ENCODE measurements at regions not wholly inside any gene's neighbourhood (a gene's known extent, or its start where the extent isn't known, plus 50 kb on each side); places are given as distances from the start of the nearest gene placed in this dataset.
"Not testable (repeated sequence)": the region's sequence is repeated elsewhere in the genome, so short reads cannot be mapped to it uniquely, and the experiment has no call there.

DNA sequence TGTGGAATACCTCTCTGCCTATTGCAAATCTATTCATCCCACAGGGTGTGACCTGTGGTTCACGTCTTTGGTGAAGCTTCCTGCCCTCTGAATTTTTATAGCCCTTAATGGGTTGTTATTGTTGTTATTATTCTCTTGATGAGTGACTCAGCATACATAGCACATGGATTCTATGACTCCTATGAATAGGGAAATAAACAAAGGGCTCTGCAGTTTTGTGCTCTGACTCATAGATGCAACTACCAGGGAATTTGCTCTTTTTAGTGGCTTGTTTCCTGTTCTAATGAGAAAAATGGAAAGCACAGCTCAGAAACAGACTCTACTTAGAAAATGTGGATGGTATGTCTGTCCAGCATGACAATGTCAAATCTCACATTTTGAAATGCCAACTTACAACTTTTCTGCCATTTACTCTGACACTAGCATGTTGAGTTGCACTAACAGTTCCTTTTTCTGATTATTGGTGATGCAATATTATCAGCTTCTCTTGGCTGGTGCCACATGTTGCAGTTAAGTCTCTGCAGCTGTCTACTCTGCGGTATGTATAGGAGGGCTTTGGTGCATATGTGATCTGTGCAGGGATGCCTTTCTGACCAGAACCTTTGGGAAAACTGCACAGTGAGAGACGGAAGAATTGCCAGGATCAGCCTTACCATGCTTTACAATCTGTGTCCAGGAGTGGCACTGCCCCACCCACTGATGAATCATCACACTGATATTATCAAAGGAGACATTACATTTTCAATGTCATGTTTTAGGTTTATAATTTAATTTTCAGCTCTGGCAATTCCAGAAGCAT, 996.4 kb upstream of the WWC1 start:
- DNase-seq (ENCODE audit: low spot score), result peak; percentile 88

DNA sequence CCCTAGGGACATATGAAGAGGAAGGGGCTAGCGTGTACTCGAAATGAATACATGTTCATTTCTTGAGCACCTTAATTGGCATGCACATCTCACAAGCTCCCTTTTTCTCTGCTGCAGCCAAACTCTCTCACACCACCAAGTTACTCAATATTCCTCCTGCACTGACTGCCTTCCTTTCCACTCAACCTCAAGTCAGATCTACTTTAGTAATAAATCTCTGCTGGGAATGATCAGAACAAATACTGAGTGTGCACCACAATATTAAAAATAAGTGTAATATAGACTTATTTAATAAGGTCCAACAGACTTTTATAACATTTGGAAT, 995.8 kb upstream of the WWC1 start:
- no peak for DNase-seq (ENCODE audit: low spot score)

DNA sequence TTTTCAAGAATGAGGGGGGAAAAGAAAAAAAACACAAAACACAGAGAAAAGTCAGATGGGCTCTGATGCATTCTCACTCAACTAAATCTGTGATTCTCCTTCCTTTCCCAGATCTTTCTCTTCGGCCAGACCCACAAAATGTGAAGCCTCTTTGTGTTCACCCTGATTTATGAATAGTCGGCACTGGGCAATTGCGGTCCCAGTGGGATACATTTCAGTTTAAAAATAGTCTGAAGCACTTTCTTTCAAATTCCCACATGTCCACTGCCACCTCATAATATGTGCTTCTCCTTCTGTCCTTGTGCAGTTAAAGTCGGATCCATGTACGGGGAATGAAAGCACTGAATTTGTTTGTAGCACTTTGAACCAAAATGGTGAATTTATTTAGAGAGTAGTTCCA, 995.4 kb upstream of the WWC1 start:
- peak; percentile 47 for DNase-seq (ENCODE audit: low spot score)

DNA sequence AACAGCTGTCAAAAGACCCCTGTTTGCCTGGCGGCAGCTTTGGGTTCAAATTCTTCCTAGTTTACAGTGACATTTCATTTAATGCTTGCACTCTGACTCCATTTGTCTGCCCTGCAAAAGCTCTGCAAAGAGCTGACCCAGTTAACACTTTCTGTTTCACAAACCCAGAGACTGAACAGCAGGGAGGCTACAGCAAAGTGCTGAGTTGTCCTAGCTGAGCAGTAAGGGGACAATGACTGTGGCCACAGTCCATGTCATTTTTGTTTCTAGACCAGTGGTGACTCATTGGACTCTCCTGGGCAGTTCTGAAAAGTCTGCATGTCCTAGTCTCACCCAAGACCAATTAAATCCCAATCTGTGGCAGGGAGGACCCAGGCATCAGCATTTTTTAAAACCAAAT, 994.8 kb upstream of the WWC1 start:
- DNase-seq (ENCODE audit: low spot score), result no peak

DNA sequence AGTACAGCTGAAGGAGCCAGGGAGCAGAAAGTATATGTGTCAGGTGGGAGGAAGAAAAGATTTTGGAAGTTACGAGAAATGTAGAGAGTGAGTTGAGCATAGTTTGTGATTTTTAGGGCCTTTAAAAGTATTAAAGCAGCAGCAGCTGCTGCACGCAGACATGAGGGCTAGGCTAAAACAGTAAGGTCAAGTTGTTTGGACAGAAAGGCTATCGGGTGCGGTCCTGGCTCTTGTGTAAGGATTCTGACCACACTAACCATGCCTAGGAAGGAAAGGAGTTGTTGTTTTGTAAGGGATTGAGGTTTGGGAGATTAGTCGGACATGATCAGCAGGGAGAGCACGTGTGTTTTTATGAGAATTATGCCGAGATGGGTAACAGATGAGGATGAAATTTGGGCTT, 991.6 kb upstream of the WWC1 start:
- DNase-seq (ENCODE audit: low spot score), result not testable (repeated sequence)

DNA sequence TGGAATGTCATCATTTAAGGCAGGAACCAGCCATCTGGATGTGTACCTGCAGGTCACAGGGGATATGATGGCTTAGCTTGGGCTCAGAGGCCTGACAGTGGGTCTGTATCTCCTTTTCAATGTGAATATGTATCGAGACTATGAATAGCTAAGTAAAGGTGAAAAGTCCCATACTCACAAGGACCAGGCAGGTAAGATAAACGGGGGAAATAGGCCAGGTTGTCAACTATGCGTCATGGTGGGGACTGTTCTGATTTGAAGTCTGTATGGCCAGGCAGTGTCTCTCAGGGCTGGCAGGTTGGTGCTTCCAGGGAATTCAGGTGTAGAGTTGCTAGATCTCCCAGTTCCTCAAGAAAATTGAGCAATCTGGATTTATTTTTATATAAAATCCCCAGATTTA, 987.9 kb upstream of the WWC1 start:
- no peak for DNase-seq (ENCODE audit: low spot score)

DNA sequence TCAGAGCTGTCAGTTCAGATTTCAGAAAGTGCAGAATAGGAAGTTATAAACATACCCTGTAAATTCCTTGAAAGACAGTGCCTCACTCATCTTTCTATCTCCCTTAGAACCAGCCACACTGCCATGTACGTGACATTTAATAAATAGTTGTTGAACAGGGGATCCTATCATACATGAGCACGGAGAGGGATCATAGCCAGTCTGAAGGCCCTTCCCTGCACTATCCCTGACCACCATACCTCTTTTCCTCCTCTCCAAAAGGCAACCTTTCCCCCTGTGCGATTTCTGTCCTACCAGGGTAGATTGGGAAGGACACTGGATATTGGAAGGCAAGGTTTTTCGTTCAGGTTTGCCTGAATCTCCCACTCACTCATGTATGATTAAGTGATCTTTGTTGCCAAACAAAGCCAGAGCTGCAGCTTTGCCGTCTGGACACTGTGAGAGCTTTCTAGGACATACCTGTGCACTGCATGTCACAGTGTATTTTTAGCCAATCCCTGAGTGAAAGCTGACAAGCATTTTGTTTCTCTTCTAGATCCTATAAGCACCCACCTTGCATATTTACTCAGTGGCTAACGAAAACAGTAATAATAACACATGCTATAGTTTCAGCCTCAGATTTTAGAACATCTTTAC, 986.5 kb upstream of the WWC1 start:
- no peak for DNase-seq (ENCODE audit: low spot score)

DNA sequence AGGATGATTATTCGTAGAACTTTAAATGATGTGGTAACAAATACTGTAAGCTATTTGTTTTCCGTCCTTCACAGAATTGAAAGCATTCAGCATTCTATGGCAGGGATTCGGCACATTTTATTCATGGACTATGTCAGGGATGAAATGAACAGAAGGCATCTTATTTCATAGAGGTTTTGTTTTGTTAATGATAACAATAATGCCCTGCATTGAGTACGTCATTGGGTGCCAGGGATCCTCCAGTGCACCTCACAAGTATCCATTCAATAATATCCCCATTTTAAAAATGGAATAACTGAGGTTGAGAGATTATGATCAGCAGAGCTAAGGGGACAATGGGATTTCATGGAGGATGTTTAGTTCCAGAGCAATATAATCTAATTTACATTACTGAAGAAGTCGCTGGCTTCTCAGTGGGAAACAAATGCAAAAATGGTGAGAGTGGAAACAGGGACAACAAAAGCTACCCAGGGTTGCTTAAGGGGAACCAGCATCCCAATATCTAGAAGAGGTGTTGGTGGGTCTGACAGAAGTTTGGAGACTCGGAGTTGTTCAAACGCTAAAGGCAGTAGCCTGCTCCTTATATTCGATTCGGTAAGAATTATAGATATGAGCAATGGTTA, 985.7 kb upstream of the WWC1 start:
- DNase-seq (ENCODE audit: low spot score), result no peak

DNA sequence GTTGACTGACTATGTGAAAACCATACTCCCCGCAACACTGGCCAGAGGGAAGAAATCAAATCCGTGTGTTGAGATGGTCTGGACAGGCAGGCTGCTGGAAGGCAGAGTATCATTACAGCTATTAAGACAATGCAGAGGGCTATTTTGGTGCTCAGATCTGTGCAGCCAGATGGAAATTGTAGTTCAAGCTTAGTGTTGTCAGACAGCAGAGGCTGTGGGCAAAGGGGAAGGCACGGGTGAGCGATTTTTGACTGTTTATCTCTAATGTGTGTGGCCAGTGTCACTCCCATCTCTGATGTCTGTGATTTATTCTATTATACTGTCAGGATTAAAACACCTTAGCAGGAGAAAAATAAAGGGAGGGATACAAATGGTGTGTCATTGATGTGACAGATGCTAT, 984.4 kb upstream of the WWC1 start:
- DNase-seq (ENCODE audit: low spot score), result no peak

DNA sequence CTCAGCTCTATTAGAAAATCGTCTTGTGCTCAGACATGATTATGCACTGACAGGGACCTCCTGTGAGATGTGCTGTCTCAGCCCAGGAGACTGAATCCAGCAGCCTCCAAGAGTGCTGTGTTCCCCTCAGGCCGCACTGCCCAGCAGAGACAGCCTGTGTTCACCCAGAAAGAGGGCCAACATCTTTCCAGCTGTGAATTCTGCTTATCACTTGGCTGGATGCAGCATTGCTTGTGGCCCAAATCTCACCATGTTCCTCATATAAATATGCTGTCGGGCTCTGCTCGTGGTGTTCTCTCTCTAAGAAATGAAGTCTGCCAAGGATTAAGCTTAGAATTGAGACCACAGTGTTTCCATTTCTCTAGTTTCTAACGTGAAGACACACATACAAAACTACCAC, 983.0 kb upstream of the WWC1 start:
- DNase-seq (ENCODE audit: low spot score), result no peak

DNA sequence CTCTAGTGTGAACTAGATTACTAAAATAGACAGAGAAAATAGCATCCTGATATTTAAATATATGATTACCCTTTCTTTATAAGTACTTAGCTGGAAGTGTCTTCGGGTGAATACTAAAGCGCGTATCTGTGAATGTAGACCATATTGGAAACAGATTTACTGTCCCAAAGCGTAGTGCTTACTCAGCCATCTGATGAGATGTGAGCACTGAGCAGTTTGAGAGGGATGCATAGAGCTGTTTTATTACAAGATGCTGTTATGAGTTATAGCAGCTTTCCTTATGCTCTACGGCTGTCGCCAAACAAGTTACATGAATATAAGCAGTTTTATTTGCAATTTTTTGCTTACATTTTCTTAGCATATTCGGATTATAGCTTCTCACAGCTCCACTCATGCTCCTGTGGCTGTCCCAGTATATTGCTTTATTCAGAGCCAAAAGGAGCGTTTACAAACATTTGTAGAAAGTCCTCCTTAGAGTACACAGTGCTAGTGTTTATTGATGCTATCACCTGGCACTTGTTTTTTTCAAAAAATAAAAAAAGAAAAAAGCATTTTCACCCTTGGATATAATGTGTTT, 981.4 kb upstream of the WWC1 start:
- DNase-seq (ENCODE audit: low spot score), result no peak

DNA sequence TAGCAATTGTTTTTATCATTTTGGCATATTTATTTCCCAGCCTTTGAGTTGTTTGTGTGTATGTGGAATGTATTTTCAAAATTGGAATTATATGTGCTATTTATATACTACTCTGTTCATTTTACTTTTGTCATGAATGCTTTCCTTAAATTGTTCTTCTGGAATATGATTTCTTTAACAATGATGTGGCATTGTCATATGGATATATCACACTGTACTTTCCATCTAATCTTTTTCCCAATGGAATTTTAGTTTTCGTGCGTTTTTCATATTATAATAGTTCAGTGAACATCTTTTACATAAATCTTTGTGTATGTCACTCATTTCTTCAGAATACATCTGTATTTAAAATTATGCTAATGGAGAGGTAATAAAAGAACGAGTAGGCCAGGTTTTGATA, 980.1 kb upstream of the WWC1 start:
- DNase-seq (ENCODE audit: low spot score), result no peak

DNA sequence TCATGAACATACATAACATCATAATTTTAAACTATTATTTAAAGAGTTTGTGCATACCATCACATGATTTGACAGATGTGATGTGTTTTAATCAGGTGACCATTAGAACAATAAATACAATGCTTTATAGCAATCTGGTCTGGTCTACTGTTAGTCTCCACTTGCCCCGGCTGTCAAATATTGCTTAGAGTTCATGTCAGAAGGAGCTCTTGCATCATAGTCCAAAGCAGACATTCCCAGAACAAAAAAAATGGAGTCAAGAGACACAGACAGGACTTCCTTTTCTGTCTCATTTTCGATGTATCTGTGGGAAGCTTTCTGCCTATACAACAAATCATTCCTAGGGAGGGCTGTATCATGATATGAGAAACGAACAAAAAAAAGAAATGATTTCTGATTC, 979.2 kb upstream of the WWC1 start:
- DNase-seq (ENCODE audit: low spot score), result no peak

DNA sequence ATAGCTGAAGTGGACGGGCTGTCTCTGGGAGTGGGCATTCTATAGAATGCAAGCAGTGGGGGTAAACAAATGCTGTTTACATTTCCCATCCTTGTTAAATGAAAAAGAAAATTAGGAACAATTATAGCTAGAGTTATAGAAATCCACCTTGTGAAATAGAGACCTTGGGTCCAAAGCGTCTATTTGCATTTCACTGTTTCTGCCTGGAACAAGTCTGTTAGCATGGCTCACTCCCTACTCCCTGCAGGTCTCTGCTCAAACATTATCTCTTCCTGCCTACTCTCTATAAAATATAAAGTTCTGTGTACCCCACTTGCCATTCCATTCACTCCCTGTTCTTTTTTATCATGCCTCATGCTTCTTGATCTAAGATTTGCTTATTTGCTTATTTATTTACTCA, 975.7 kb upstream of the WWC1 start:
- DNase-seq (ENCODE audit: low spot score), result no peak

DNA sequence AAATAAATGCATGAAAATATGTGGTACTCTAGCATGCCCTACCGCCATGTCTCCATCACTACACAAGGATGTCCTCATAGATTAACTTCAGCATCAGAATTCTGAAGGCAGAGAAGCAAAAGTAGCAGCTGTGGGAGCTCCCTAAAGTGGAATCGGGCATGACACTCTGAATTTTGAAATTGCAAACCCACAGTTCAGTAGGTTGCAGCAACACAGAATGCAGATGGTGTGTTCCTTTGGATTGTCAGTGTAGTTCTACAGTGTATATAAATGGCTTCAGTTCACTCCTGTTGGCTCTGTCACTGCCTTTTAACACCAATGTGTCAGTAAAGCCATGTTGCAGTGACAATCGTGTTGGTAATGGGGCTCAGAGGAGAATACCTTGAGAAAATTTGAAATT, 973.6 kb upstream of the WWC1 start:
- DNase-seq (ENCODE audit: low spot score), result no peak

DNA sequence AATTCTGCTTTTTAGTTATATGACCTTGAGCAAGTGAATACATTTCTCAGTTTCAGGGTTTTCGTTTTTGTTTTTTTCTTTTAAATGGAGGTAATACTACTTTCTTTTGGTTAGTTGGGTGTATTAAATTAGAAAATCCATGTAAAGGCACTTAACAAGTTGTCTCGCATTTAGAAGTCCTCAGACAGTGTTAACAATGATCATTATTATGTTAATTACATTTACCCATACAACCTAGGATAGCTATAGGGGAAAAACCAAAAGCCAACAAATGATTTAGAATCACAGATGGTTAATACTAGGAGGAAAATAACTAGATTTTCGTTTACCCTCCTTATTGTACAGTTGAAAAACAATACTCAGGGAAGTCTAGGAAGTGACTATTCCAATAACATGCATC, 972.2 kb upstream of the WWC1 start:
- no peak for DNase-seq (ENCODE audit: low spot score)

DNA sequence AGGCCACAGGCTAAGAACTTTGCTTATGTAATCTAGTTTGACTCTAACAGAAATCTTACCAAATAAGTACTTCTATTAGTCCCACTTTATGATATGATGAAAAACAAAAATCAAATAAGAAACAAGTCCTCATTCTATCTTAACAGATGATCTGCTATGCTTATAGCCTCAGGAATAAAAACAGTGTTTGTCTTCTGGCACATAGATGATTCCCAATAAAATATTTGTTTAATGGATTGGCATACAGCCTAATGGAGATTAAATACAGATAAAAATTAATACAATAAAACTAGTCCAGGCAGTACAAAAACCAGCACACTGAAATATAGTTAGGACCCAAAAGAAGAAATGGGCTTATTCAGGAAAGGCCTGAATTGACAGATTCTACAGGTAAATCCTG, 971.4 kb upstream of the WWC1 start:
- no peak for DNase-seq (ENCODE audit: low spot score)

DNA sequence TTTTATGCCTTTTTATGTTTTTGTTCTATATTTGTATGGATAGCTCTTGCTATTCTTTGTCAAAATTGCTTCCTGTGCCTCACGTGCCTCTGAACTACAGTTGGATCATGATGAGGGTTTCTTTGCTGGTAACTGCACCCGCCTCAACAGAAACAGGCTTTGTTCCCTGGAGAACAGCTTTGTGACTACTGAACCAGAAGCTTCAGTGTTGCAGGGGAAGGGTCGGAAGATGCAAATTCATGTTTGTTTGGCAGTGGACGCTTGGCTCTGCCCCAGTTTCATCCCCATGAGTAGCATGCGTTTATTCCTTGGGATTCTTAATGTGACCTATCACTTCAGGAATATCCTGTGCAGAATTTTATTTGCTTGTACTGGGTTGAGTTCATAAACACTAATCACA, 959.1 kb upstream of the WWC1 start:
- no peak for DNase-seq (ENCODE audit: low spot score)

DNA sequence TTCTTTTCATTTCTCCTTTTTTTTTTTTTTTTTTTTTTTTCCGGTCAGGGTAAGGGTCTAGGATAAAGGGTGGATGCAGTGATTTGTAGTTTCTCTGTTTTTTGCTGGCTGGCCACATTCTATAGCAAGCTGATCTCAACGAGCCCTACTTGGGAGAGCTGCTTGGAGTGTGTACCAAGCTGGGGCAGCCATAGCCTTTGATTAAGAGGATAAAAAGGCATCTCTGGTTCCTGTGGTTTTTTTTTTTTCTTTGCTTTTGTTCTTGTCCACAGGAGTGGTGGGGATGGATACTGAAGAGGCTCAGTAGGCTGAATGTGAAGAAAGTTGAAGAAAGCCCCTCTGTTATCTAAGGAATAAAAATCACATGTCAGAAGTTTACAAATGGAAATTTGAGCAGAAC, 955.3 kb upstream of the WWC1 start:
- DNase-seq (ENCODE audit: low spot score), result no peak

DNA sequence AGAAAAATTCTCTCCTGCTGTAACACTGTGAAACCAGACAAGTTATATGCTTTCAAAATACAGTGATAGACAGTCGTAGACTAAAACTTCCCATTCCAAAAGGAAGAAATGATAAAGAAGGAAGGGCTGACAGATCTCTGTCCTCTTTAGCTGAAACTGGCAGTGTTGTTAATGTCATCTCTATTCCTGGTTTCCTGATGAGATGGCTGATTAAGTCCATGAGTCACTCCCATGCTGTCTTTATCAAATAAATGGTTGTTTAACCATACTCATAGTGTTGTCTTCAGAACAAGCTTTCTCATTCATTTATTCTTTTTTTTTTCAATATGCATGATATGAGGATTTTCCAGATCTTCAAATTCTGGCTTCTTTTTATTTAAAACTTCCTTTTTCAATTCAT, 952.2 kb upstream of the WWC1 start:
- peak; percentile 81 for DNase-seq (ENCODE audit: low spot score)

DNA sequence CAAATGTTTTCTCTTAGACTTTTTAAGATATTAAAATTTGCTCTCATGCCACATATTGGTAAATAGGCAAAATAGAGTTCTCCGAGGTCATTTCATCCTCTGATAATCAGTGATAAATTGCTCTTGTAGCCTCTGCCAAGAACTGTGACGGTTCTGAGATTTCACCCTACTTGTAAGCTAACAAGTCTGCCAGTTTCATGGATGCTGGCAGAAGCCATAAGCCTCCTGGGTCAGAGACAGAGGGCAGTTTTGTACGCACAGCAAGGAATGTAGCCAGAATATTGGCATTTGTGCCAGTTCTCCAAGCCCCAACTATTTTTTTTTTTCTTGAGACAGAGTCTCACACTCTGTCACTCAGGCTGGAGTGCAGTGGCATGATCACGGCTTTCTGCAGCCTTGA, 945.0 kb upstream of the WWC1 start:
- no peak for DNase-seq (ENCODE audit: low spot score)

DNA sequence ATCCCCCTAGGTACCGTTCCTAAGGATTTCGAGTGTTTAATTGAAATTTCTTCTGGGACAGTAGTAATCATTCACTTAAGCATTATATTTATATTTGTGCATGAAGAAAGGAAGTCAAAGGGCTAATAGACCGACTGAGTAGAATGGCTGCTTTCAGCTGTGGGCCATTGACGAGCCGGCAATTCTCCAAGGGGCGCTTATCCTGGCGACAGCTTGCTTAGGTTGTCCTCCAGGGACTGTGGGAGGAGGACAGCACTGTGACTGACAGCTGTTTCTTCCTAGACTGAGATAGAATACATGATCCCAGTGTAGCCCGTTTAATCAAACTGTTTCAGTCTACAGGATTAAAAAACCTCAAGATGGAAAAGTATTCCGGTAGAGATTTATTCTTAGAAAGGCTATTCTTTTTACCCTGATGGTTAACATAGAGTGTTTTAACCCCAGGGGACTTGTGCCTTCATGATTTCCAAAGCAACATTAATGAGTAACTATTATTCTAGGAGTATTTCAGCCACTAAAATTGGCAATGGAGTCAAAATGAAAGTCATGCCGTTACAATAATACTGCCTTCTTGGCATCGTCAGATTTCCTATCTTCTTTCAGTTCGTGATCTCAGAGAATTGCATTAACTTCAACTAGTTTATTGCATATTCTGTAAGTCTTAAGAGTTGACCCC, 943.1 kb upstream of the WWC1 start:
- no peak for DNase-seq (ENCODE audit: low spot score)

DNA sequence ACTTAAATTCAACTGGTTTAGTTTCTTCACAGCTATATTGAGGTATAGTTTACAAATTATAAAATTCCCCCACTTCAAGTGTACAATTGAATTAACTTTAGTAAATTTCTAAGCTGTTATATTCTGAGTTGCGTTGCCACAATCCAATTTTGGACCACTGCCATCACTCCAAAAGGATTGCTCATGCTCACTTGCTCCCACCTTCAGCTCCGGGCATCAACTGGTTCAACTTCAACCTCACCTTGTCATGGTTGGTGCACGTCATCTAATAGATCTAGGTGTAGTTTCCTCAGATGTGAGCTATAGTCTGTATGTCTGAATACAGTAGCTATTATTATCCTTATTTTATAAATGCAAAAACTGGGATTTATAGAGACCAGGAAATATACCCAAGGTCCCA, 942.5 kb upstream of the WWC1 start:
- DNase-seq (ENCODE audit: low spot score), result no peak

All from COLO829 (cell line).